OCI-LY7 (cell line): ENCODE measurements at regions not wholly inside any gene's neighbourhood (a gene's known extent, or its start where the extent isn't known, plus 50 kb on each side); places are given as distances from the start of the nearest gene placed in this dataset.

Experiments
- BruUV-seq: library from RNA; stranded (reverse); fragments of 400-500 nt; replicated peaks from 2 replicates; lab custom pipeline; 2021; lab: Mats Ljungman, UMichigan
- CTCF ChIA-PET: fragments of 300-600 bp; sonication (Branson Sonifier 250); formaldehyde crosslinking; loops from one replicate; lab custom pipeline; 2022; ENCODE audit warnings: antibody characterized with exemption; ENCODE audit not compliant: unreplicated experiment; lab: Charles Lee
- POLR2A ChIA-PET: fragments of 300-600 bp; sonication (Branson Sonifier 250); formaldehyde crosslinking; loops from one replicate; lab custom pipeline; 2022; ENCODE audit warnings: antibody characterized with exemption; lab: Charles Lee
- DNase-seq: peaks from one replicate; pipeline ENCODE4 v3.0.0-alpha.2; 2015; ENCODE audit warnings: low spot score
- H2AFZ ChIP-seq: fragments of 200-600 bp; sonication (generic), shearing (Covaris generic); 2 replicates; pipeline ENCODE4 v1.6.1; 2014; ENCODE audit warnings: mild to moderate bottlenecking, antibody characterized with exemption, low read length, moderate library complexity
- H3K27ac ChIP-seq: fragments of 200-600 bp; sonication (generic); 2 replicates; pipeline ENCODE4 v1.5.1; 2014; ENCODE audit warnings: mixed run types, low read depth, mild to moderate bottlenecking, moderate library complexity, low read length, inconsistent platforms; ENCODE audit not compliant: poor library complexity, severe bottlenecking
- H3K36me3 ChIP-seq: fragments of 200-600 bp; sonication (generic); 2 replicates; pipeline ENCODE4 v1.6.1; 2014; ENCODE audit warnings: mild to moderate bottlenecking, antibody characterized with exemption, low read length, moderate library complexity, mixed read lengths; ENCODE audit not compliant: insufficient read depth
- H3K4me1 ChIP-seq: fragments of 200-600 bp; sonication (generic); 2 replicates; pipeline ENCODE4 v1.5.1; 2014; ENCODE audit warnings: mild to moderate bottlenecking, low read length; ENCODE audit not compliant: insufficient read depth, poor library complexity, severe bottlenecking
- H3K4me2 ChIP-seq: fragments of 200-600 bp; sonication (generic); 2 replicates; pipeline ENCODE4 v1.6.1; 2014; ENCODE audit warnings: mild to moderate bottlenecking, low read length
- H3K4me3 ChIP-seq: fragments of 200-600 bp; sonication (generic); 2 replicates; pipeline ENCODE4 v1.5.1; 2014; ENCODE audit warnings: mild to moderate bottlenecking, low read depth, low read length; ENCODE audit not compliant: poor library complexity, severe bottlenecking
- H3K79me2 ChIP-seq: fragments of 200-600 bp; sonication (generic); 2 replicates; pipeline ENCODE4 v1.6.1; 2016; ENCODE audit warnings: low read depth, mild to moderate bottlenecking, low read length, moderate library complexity, mixed read lengths; ENCODE audit not compliant: insufficient read depth
- H3K9me2 ChIP-seq: fragments of 200-600 bp; sonication (generic); 2 replicates; pipeline ENCODE4 v1.6.1; 2016; ENCODE audit warnings: mild to moderate bottlenecking, low read length, mixed read lengths; ENCODE audit not compliant: insufficient read depth
- H3K9me3 ChIP-seq: fragments of 200-600 bp; sonication (generic); 2 replicates; pipeline ENCODE4 v1.6.1; 2014; ENCODE audit warnings: mild to moderate bottlenecking, mixed run types, low read length, mixed read lengths
- H4K20me1 ChIP-seq: fragments of 200-600 bp; sonication (generic); 2 replicates; pipeline ENCODE4 v1.6.1; 2014; ENCODE audit warnings: mild to moderate bottlenecking, antibody characterized with exemption, low read length, moderate library complexity, mixed read lengths; ENCODE audit not compliant: insufficient read depth
- EZH2phosphoT487 ChIP-seq: fragments of 200-600 bp; sonication (generic); IDR thresholded peaks from 2 replicates; pipeline ENCODE4 v1.6.1; 2018; ENCODE audit warnings: low read depth, borderline replicate concordance, mild to moderate bottlenecking, mixed run types, antibody characterized with exemption, low read length, moderate library complexity, mixed read lengths
- intact Hi-C: fragments of 100-400 bp; cut with micrococcal nuclease; formaldehyde crosslinking; loops from one replicate; pipeline ENCODE4 v1.10.0; 2022; ENCODE audit not compliant: unreplicated experiment
- TF ChIP-seq, protein P1 (sequence below): fragments of 200-600 bp; sonication (generic); conservative IDR thresholded peaks from 2 replicates; pipeline ENCODE4 v1.5.1; 2014; ENCODE audit warnings: mild to moderate bottlenecking, antibody characterized with exemption, low read length, moderate library complexity, mixed read lengths

GRCh38 chr20:6577451-6577850, 190.0 kb upstream of the BMP2 start:
- no peak for TF ChIP-seq EZH2phosphoT487
- TF ChIP-seq, protein P1, sequence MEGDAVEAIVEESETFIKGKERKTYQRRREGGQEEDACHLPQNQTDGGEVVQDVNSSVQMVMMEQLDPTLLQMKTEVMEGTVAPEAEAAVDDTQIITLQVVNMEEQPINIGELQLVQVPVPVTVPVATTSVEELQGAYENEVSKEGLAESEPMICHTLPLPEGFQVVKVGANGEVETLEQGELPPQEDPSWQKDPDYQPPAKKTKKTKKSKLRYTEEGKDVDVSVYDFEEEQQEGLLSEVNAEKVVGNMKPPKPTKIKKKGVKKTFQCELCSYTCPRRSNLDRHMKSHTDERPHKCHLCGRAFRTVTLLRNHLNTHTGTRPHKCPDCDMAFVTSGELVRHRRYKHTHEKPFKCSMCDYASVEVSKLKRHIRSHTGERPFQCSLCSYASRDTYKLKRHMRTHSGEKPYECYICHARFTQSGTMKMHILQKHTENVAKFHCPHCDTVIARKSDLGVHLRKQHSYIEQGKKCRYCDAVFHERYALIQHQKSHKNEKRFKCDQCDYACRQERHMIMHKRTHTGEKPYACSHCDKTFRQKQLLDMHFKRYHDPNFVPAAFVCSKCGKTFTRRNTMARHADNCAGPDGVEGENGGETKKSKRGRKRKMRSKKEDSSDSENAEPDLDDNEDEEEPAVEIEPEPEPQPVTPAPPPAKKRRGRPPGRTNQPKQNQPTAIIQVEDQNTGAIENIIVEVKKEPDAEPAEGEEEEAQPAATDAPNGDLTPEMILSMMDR = no peak
- H3K9me3 ChIP-seq = no peaks in the 10 kb centered on the region
- no peaks in the 10 kb centered on the region for H4K20me1 ChIP-seq
- POLR2A ChIA-PET = no interaction called here
- no peak overlapping the region for H3K4me2 ChIP-seq
- DNase-seq = no peak
- intact Hi-C loops = no loop called here
- no peaks in the 10 kb centered on the region for H3K9me2 ChIP-seq
- H3K79me2 ChIP-seq = no peaks in the 10 kb centered on the region
- no peak overlapping the region for H3K27ac ChIP-seq
- BruUV-seq = no TSS peak
- no peaks in the 10 kb centered on the region for H3K4me1 ChIP-seq
- no peak overlapping the region for H3K4me3 ChIP-seq
- CTCF ChIA-PET = no interaction called here
- H3K36me3 ChIP-seq = no peaks in the 10 kb centered on the region
- no peak overlapping the region for H2AFZ ChIP-seq

DNA sequence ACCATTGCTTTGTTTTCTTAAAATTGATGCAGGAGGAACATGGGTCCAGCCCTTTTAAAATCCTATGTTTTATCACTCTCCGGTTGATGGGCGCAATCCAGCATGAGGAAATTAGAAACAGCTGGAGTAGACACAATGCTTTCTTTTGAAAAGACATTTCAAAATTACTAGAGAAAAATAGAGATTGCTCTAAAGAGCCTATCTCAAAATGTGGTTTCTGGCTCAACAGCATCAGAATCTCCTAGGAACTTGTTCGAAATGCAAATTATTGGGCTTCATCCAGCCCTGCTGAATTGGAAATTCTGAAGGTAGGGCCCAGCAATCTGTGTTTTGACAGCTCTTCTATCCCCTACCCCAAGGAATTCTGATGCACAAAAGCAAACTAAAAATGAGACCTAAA, 190.8 kb upstream of the BMP2 start:
- no TSS peak for BruUV-seq
- no peaks in the 10 kb centered on the region for H4K20me1 ChIP-seq
- no peaks in the 10 kb centered on the region for H3K4me1 ChIP-seq
- H3K79me2 ChIP-seq = no peaks in the 10 kb centered on the region
- TF ChIP-seq EZH2phosphoT487 = no peak
- TF ChIP-seq, protein P1 = no peak
- POLR2A ChIA-PET = interaction anchor here (0.6 kb wide), 1 partner anchor 49 kb away, joined by 3 read pairs; no protein-coding TSS in a partner anchor
- CTCF ChIA-PET = no interaction called here
- no peaks in the 10 kb centered on the region for H3K36me3 ChIP-seq
- no peaks in the 10 kb centered on the region for H3K9me2 ChIP-seq
- H3K4me2 ChIP-seq = no peak overlapping the region
- no peak overlapping the region for H2AFZ ChIP-seq
- DNase-seq = no peak
- no peaks in the 10 kb centered on the region for H3K9me3 ChIP-seq
- intact Hi-C loops = no loop called here
- H3K27ac ChIP-seq = no peak overlapping the region
- no peak overlapping the region for H3K4me3 ChIP-seq

- ChIA-PET POLR2A (no interaction called here), CTCF (no interaction called here)
Observed at GRCh38 chr20:6575912-6576401, 191.5 kb upstream of the BMP2 start.

More at GRCh38 chr20:6575912-6576401, 191.5 kb upstream of the BMP2 start:
- no peak for DNase-seq
- intact Hi-C loops = no loop called here
- Histone ChIP-seq H3K36me3 (no peaks in the 10 kb centered on the region), H3K4me3 (no peak overlapping the region), H3K27ac (no peak overlapping the region), H4K20me1 (no peaks in the 10 kb centered on the region), H3K9me2 (no peaks in the 10 kb centered on the region), H3K4me1 (no peaks in the 10 kb centered on the region), H3K4me2 (no peak overlapping the region), H2AFZ (no peak overlapping the region), H3K79me2 (no peaks in the 10 kb centered on the region), H3K9me3 (no peaks in the 10 kb centered on the region)
- no peak for TF ChIP-seq EZH2phosphoT487
- TF ChIP-seq, protein P1 = no peak
- BruUV-seq = no TSS peak
